IMR-90 (cell line): ENCODE measurements at regions not wholly inside any gene's neighbourhood (a gene's known extent, or its start where the extent isn't known, plus 50 kb on each side); places are given as distances from the start of the nearest gene placed in this dataset.

Experiments
- ATAC-seq: fragments of 200-7000 bp; cut with Tn5 transposase; 2 replicates; pipeline ENCODE4 v1.9.1; 2020; ENCODE audit warnings: low read depth, mild to moderate bottlenecking, moderate library complexity
- BruUV-seq: library from RNA; stranded (reverse); fragments of 400-500 nt; replicated peaks from 2 replicates; lab custom pipeline; 2021; lab: Mats Ljungman, UMichigan
- CTCF ChIA-PET: fragments of 300-600 bp; formaldehyde crosslinking; extraction: SDS; loops from one replicate; lab custom pipeline; 2021; ENCODE audit warnings: antibody characterized with exemption; lab: Yijun Ruan, JAX
- POLR2A ChIA-PET: fragments of 300-600 bp; sonication (Branson Sonifier 250); formaldehyde crosslinking; loops from one replicate; lab custom pipeline; 2022; ENCODE audit warnings: antibody characterized with exemption; ENCODE audit not compliant: unreplicated experiment; lab: Charles Lee
- DNase-seq: peaks from one replicate; pipeline ENCODE4 v3.0.0; 2013
- H2AFZ ChIP-seq: replicated peaks from 2 replicates; pipeline ENCODE3; 2013; ENCODE audit warnings: low read length, mild to moderate bottlenecking; ENCODE audit not compliant: poor library complexity
- H2AK5ac ChIP-seq: 2 replicates; pipeline ENCODE4 v1.6.1; 2013; ENCODE audit warnings: low read depth, low read length, inconsistent platforms
- H2AK9ac ChIP-seq: replicated peaks from 2 replicates; pipeline ENCODE3; 2013; ENCODE audit warnings: mild to moderate bottlenecking, low read depth, low read length, moderate library complexity; ENCODE audit not compliant: poor library complexity
- H2BK120ac ChIP-seq: 2 replicates; pipeline ENCODE4 v1.6.1; 2013; ENCODE audit warnings: low read depth, low read length, inconsistent platforms
- H2BK15ac ChIP-seq: 3 replicates; pipeline ENCODE4 v1.6.1; 2013; ENCODE audit warnings: low read depth, low read length, inconsistent platforms
- H2BK20ac ChIP-seq: 2 replicates; pipeline ENCODE4 v1.6.1; 2013; ENCODE audit warnings: low read depth, mild to moderate bottlenecking, inconsistent platforms, low read length, moderate library complexity
- H2BK5ac ChIP-seq: 2 replicates; pipeline ENCODE4 v1.6.1; 2013; ENCODE audit warnings: mild to moderate bottlenecking, low read depth, low read length, inconsistent platforms; ENCODE audit not compliant: poor library complexity, severe bottlenecking
- H3K14ac ChIP-seq: replicated peaks from 2 replicates; pipeline ENCODE4 v1.6.1; 2013; ENCODE audit warnings: low read depth, low read length, inconsistent platforms
- H3K18ac ChIP-seq: 2 replicates; pipeline ENCODE4 v1.6.1; 2013; ENCODE audit warnings: low read depth, low read length, control low read depth
- H3K23ac ChIP-seq: 2 replicates; pipeline ENCODE4 v1.6.1; 2013; ENCODE audit warnings: low read depth, low read length, inconsistent platforms
- H3K27ac ChIP-seq: 2 replicates; pipeline ENCODE4 v1.5.1; 2013; ENCODE audit warnings: mild to moderate bottlenecking, control low read depth, low read length; ENCODE audit not compliant: insufficient read depth
- H3K27me3 ChIP-seq: 2 replicates; pipeline ENCODE4 v1.6.1; 2013; ENCODE audit warnings: low read length; ENCODE audit not compliant: control insufficient read depth, insufficient read depth
- H3K36me3 ChIP-seq: 2 replicates; pipeline ENCODE4 v1.6.1; 2013; ENCODE audit warnings: low read length, mixed read lengths; ENCODE audit not compliant: control insufficient read depth, insufficient read depth
- H3K4ac ChIP-seq: 2 replicates; pipeline ENCODE4 v1.6.1; 2013; ENCODE audit warnings: low read depth, low read length, inconsistent platforms
- H3K4me1 ChIP-seq: 2 replicates; pipeline ENCODE4 v1.6.1; 2013; ENCODE audit warnings: low read length, mixed read lengths; ENCODE audit not compliant: control insufficient read depth, insufficient read depth
- H3K4me2 ChIP-seq: 2 replicates; pipeline ENCODE4 v1.6.1; 2013; ENCODE audit warnings: low read depth, mild to moderate bottlenecking, control low read depth, low read length, moderate library complexity
- H3K4me3 ChIP-seq: 2 replicates; pipeline ENCODE4 v1.5.1; 2013; ENCODE audit warnings: low read depth, mild to moderate bottlenecking, control low read depth, low read length, moderate library complexity; ENCODE audit not compliant: insufficient read depth
- H3K56ac ChIP-seq: 2 replicates; pipeline ENCODE4 v1.6.1; 2013; ENCODE audit warnings: low read length, inconsistent platforms; ENCODE audit not compliant: insufficient read depth; ENCODE audit errors: extremely low read depth
- H3K79me1 ChIP-seq, 2 experiments: 2 replicates each; pipeline ENCODE4 v1.6.1; 2013; ENCODE audit warnings: low read length in 2 of 2, inconsistent platforms in 1 of 2, low read depth in 1 of 2
- H3K9ac ChIP-seq: 2 replicates; pipeline ENCODE4 v1.6.1; 2013; ENCODE audit warnings: low read depth, low read length, control low read depth
- H3K9me1 ChIP-seq: 2 replicates; pipeline ENCODE4 v1.6.1; 2013; ENCODE audit warnings: low read length, inconsistent platforms; ENCODE audit not compliant: insufficient read depth
- H3K9me3 ChIP-seq: 2 replicates; pipeline ENCODE4 v1.6.1; 2013; ENCODE audit warnings: low read length; ENCODE audit not compliant: control insufficient read depth, insufficient read depth
- H4K20me1 ChIP-seq: 2 replicates; pipeline ENCODE4 v1.6.1; 2013; ENCODE audit warnings: low read length, inconsistent platforms; ENCODE audit not compliant: insufficient read depth
- H4K5ac ChIP-seq: 2 replicates; pipeline ENCODE4 v1.6.1; 2013; ENCODE audit warnings: mild to moderate bottlenecking, low read depth, low read length, control low read depth
- H4K8ac ChIP-seq, 2 experiments: 2 replicates each; pipeline ENCODE4 v1.6.1; 2013; ENCODE audit warnings: low read depth in 2 of 2, low read length in 2 of 2, control low read depth in 1 of 2, inconsistent platforms in 1 of 2
- H4K91ac ChIP-seq: 2 replicates; pipeline ENCODE4 v1.6.1; 2013; ENCODE audit warnings: low read depth, low read length, inconsistent platforms; ENCODE audit not compliant: insufficient read depth
- CEBPB ChIP-seq: IDR thresholded peaks from 2 replicates; pipeline ENCODE4 v1.6.1; 2012; ENCODE audit warnings: low read depth, low read length, improper control_type of control experiment
- dilution Hi-C: fragments of 300-500 bp; cut with HindIII; formaldehyde crosslinking; loops from one replicate; pipeline ENCODE4 v1.14.3; 2018; ENCODE audit warnings: low sequenced_read_pairs; ENCODE audit not compliant: unreplicated experiment
- in situ Hi-C: fragments of 300-500 bp; cut with MboI; formaldehyde crosslinking; loops from 3 replicates; pipeline ENCODE4 v1.14.3; 2019; ENCODE audit warnings: low sequenced_read_pairs, inconsistent platforms, mixed read lengths
- intact Hi-C: fragments of 100-400 bp; cut with micrococcal nuclease; formaldehyde crosslinking; loops from 2 replicates; pipeline ENCODE4 v1.10.0; 2022

DNA sequence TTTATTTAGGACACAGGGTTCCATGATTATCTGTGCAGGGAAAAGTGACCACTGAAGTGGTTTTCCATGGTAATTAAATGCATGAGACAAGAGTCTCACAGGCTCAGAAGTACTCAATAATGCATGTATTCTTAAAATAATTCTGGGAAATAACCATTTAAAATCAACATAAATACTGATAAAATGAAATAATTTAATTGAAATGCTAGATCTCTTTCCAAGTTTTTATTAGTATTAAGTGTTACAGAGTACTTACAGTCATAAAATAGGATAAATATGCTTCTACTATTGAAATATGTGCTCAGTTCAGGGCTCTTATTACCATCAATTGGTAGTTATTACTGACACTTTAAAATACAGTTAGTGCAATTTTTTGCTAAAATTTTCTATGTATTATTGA is 916.0 kb upstream of the GJE1 start:
- H2AK9ac ChIP-seq, result no peak overlapping the region
- CTCF ChIA-PET, result no interaction called here
- no peak overlapping the region for H3K18ac ChIP-seq
- H2AK5ac ChIP-seq, result no peak overlapping the region
- no peak overlapping the region for H2BK20ac ChIP-seq
- H3K4me2 ChIP-seq, result no peak overlapping the region
- no peak for ATAC-seq
- H3K9me3 ChIP-seq, result peaks cover 6% of the 10 kb centered on the region
- no peaks in the 10 kb centered on the region for H3K9me1 ChIP-seq
- no peak overlapping the region for H4K8ac ChIP-seq
- H2AFZ ChIP-seq, result no peak overlapping the region
- in situ Hi-C loops, result no loop called here
- DNase-seq, result no peak
- H3K27ac ChIP-seq, result no peak overlapping the region
- H3K4me3 ChIP-seq, result no peak overlapping the region
- dilution Hi-C loops, result no loop called here
- no peak overlapping the region for H2BK15ac ChIP-seq
- no peak overlapping the region for H4K91ac ChIP-seq
- H2BK5ac ChIP-seq, result no peak overlapping the region
- H3K14ac ChIP-seq, result no peak overlapping the region
- no peak for TF ChIP-seq CEBPB
- no peaks in the 10 kb centered on the region; the same call in 1 of the 2 replicates for H3K4me1 ChIP-seq
- no peaks in the 10 kb centered on the region for H3K79me1 ChIP-seq
- no peak overlapping the region for H2BK120ac ChIP-seq
- H3K4ac ChIP-seq, result no peak overlapping the region
- no peak overlapping the region for H3K23ac ChIP-seq
- H4K20me1 ChIP-seq, result no peaks in the 10 kb centered on the region
- no TSS peak for BruUV-seq
- no peak overlapping the region for H3K56ac ChIP-seq
- intact Hi-C loops, result no loop called here
- H3K9ac ChIP-seq, result no peak overlapping the region
- POLR2A ChIA-PET, result no interaction called here
- no peak overlapping the region for H4K5ac ChIP-seq
- no peaks in the 10 kb centered on the region for H3K36me3 ChIP-seq
- H3K27me3 ChIP-seq, result no peaks in the 10 kb centered on the region
